Stimulated activated CD8-positive, alpha-beta memory T cell treated with anti-CD3 and anti-CD28 coated beads, Interleukin-7, amount 100 ng/mL, for 4 hours (primary cell): ENCODE measurements at regions not wholly inside any gene's neighbourhood (a gene's known extent, or its start where the extent isn't known, plus 50 kb on each side); places are given as distances from the start of the nearest gene placed in this dataset.
A peak's percentile ranks its signal among the peaks of the same experiment; 100 is the strongest.

ENCODE experiments used
- DNase-seq, 2 donors: peaks; one replicate each; pipeline ENCODE4 v3.0.0-alpha.2; 2020; ENCODE audit warnings: low read depth in 2 of 2

DNA sequence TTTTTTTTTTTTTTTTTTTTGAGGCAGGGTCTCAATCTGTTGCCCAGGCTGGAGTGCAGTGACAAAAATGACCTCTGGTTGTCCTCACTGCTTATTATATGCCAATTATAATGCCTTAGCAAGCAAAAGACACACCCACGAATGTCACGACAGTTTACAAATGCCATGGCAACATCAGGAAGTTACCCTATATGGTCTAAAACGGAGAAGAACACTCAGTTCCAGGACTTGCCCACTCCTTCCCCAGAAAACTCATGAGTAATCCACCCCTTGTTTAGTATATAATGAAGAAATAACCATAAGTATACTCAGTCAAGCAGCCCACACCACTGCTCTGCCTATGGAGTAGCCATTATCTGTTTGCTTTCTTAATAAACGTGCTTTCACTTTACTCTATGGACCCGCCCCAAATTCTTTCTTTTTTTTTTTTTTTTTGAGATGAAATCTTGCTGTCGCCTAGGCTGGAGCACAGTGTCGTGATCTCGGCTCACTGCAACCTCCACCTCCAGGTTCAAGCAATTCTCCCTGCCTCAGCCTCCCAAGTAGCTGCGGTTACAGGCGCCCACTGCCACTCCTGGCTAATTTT lies 106.2 kb downstream of the SMIM20 start:
- peak in 1 of 2 donors; percentile 36 for DNase-seq

DNA sequence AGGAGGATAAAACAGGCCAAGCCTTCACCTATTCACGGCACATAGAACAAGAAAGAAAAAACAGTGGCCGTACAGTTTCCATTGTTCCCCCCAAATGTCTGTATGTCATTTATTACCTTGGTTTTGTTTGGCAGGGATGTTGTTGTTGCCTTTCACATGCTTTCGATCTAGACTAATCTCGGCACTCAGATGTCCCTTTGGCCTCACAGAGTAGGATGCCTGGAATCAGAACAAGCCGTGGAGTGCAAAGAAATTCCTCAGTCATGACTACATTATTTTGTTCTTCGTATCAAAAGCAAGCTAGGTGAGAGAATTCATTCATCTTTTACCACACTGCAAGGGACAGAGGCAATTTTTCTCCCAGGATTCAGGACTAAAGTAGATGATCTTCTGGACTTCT lies 106.9 kb downstream of the SMIM20 start:
- DNase-seq = no peak

- DNase-seq = no peak
Measured at GRCh38 chr4:26021417-26022345, 107.7 kb downstream of the SMIM20 start.

GRCh38 chr4:26022346-26023202 lies 108.6 kb downstream of the SMIM20 start:
- no peak for DNase-seq

DNA sequence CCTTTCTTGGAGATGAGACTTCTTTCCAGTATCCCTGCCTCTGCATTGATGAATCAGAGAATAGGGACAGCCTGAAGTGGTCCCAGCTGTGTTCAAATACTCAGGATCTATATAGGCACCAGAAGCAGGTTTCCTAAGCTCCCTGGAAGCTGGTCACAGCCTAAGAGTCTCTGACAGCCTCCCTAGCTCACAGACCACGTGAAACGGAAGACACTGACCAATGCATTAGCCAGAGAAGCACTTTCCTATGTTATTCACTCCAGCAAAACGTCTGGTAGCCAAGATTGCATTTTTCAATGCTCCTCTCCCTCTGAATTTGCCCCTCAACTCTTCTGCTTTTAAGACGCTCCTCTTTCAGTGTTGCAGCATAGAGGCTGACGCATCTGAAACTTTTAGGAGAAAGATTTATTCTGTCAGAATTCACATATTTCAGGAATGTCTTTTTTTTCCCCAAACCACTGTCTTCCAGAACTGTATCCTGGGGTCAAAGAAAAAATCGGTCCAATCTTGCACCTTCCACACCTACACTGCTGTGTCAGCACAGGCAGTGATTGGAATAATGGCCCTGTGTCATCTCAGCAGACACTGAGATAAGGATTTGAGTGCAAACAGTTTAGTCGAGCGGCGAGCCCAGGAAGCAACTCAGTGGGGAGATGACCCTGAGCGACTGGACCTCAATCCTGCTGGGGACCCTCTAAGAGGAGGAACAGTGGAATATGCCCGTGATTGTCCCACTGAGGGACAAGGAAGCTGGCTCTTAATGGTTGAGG lies 109.4 kb downstream of the SMIM20 start:
- DNase-seq = no peak

DNA sequence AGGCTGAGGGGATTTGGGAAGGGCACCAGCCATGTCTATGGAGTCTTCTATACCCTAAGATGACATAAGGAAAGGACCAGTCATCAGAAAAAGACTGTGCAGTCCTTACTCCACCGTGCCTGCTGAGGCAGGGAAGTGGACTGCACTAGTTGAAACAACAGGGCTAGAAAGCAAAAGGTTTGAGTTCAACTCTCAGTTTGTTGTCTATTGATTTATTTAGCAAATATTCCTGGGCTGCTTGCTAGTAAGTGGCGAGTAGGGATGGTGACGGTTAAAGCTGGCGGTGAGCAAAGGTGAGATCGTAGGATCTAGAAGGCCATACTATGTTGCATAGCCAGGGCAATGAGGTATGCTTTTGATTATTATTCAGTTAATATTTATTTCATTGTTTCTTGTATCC lies 110.1 kb downstream of the SMIM20 start:
- DNase-seq = no peak

DNA sequence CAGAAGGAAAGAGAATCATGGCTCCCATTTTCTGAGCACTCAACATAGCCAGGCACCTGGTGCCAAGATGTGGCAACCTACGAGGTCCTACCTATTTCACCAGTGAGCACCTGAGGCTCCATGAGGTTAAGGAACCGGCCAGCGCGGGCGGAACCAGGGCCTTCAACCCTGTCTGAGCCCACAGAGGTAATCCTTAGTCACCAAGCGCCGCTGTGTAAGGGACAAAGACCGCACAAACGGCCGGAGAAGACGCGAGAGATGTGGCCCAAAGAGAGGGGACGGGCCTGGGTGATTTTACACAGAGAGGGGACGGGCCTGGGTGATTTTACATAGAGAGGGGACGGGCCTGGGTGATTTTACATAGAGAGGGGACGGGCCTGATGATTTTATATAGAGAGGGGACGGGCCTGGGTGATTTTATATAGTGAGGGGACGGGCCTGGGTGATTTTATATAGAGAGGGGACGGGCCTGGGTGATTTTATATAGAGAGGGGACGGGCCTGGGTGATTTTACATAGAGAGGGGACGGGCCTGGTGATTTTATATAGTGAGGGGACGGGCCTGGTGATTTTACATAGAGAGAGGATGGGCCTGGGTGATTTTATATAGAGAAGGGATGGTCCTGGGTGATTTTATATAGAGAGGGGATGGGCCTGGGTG lies 114.2 kb downstream of the SMIM20 start:
- no peak for DNase-seq

- peak; percentile 13 to 43 for DNase-seq
Measured at GRCh38 chr4:26028793-26029567, 115.0 kb downstream of the SMIM20 start.

DNA sequence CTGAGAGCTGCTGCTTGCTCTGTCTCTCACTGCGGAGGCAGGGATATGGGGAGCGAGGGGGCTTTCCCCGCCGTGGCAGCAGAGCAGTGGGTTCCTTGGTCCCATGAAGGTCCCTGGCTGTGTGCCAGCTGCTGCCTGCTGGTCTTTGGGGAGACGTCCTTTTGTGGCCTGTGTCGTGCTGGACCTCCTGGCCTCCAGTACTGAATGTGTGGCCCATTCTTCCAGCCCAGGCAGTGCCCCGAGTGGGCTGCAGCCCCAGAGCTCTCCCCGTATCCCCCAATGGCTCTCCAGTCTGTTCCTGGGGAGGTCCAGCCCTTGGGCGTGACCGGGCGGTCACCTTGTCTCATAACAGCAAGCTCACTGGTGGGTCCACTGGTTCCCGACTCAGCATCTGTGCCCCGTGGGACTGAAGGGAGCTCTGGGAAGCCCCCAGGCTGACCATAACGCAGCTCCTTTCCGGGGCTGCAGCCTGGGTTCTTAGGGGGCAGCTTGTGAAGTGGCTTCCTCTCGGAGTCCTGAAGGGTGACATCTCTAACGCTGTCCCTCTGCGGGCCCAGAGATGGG lies 115.6 kb downstream of the SMIM20 start:
- no peak for DNase-seq

DNA sequence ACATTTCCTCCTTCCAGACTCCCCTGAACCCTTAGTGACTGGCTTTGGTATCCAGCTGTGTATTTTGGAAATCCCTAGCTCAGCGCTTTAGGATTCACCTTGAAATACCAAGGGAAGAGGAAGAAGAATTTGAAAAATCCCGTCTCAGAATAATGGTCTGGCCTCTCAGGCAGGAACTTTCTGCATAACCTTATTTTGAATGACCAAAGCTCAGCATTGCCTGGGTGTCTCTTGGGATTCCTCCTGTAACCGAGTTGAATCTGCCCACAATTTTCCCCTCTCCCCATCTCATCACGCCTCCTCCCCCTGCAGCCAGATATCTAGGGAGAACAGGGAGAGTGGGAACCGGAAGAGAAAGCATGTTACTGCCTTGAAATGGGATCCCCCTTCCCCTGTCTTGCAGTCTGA lies 116.2 kb downstream of the SMIM20 start:
- no peak for DNase-seq

GRCh38 chr4:26030780-26031179 lies 116.8 kb downstream of the SMIM20 start:
- DNase-seq = no peak

DNA sequence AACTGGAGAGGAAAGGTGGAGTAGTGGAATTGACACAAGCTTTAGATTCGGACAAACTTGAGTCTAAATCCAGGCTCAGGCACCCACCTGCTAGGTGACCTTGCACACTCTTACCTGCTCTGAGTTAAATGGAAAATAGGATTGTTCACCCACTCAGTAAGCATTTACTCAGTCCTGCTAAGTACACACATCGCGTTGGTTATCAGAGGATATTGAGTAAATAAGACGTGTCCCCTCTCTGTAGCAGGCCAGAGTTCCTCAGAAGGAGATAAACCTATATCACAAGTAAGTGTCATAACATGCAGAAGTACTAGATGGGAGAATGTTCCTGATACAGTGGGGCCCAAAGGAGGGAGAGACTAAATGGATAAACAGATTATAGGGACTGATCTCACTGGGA lies 117.7 kb downstream of the SMIM20 start:
- DNase-seq = no peak

DNA sequence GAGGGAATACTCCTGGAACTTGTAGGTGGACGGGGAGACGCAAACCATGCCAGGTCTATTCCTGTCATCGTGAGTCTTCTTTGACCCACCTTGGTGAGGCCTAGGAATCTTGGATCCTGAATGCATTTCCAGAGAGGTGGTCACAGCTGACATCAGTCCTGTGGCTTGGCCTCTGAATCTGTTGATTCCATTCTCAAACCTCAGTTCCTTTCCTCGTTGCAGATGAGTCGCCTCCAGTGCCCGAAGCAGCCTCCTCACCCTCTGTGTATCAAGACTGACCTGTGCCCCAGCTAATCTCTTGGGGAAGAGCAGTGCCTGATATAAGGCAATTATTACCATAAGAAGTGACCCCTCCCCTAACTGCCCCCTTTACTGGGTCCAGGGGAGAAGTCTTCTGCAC lies 118.1 kb downstream of the SMIM20 start:
- DNase-seq = no peak

GRCh38 chr4:26032630-26033317 lies 118.8 kb downstream of the SMIM20 start:
- no peak for DNase-seq

- no peak for DNase-seq
Measured at GRCh38 chr4:26033389-26033788, 119.4 kb downstream of the SMIM20 start.

- no peak for DNase-seq
Measured at GRCh38 chr4:26034849-26035248, 120.8 kb downstream of the SMIM20 start.

DNA sequence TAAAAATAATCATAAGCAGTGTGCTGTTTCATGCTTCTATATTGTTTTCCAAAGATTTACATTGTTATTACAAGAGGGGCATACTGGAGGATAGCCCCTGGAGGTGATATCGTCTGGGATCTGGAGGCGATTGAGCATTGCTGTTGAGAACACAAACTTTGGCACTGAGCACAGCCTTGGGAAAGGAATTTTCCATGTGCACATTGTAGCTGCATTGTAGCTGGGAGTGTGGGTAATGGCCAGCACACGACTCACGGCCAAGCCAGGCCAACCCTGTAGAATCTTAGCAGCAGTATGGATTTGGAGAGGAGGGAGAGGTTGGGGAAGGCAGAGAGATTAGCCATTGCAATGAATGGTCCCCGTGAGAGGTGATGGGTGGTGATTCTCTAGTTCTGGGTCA lies 121.9 kb downstream of the SMIM20 start:
- no peak for DNase-seq

DNA sequence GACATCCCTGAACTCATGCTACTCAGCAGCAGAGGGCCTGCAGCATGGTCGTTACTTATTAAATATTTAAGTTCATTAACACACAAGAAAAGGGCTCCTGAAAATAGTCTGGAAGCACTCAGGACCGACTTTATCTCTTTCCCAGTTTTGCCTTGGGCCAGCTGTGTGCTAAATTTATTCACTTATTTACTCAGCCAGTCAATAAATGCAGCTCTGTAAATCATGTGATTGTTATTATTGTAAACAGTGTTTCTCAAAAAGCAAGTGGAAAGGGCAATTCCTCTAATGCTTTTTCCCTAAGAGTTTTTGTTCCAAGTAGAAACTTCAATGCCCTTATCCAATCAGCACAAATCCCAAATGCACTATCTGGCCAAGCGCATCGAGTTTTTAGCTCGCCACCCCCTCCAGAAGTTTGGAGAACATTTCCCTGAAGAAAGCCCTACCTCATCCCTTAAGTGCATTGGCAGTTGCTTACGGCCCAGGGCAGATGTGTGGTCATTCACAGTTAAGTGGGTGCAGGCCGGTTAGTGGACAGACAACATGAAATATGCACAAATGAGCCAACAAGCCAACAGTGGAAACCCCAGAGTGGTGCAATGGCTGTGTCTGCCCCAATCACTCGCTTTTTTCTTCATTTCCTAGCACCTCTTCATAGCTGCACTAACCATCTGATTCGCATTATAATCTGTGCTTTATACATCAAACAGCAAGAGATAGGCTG lies 125.8 kb downstream of the SMIM20 start:
- no peak for DNase-seq

DNA sequence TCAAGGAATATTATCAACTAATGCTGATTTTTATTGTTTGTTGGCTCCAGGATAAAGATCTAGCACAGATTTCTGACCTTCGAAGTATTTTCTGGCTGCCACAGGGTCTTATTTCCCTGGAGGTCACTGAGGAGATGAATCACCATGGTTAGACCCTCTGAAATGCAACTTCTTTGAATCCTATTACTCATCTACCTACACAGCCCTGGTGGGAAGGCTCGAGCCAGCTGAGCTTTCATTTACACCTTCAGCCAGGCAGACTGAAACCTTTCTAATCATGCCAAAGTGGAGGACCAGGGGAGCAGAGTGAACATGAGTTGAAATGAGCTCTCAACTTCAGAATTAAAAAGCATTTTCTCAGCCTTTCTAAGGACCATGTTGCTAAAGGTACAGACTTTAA lies 130.5 kb downstream of the SMIM20 start:
- DNase-seq = no peak
